Ishikawa (cell line): ENCODE measurements at regions not wholly inside any gene's neighbourhood (a gene's known extent, or its start where the extent isn't known, plus 50 kb on each side); places are given as distances from the start of the nearest gene placed in this dataset.
A peak's percentile ranks its signal among the peaks of the same experiment; 100 is the strongest.

ENCODE experiments used
- CEBPB ChIP-seq: IDR thresholded peaks from 2 replicates; pipeline ENCODE4 v1.6.1; 2012
- CREB1 ChIP-seq: IDR thresholded peaks from 2 replicates; pipeline ENCODE4 v1.6.1; 2012; ENCODE audit warnings: low read depth
- EP300 ChIP-seq: IDR thresholded peaks from 2 replicates; pipeline ENCODE4 v1.6.1; 2012; ENCODE audit warnings: borderline replicate concordance
- FOXM1 ChIP-seq: IDR thresholded peaks from 2 replicates; pipeline ENCODE4 v1.6.1; 2012; ENCODE audit warnings: low read depth, borderline replicate concordance
- MAX ChIP-seq: IDR thresholded peaks from 2 replicates; pipeline ENCODE4 v1.6.1; 2012
- RAD21 ChIP-seq: IDR thresholded peaks from 2 replicates; pipeline ENCODE4 v1.6.1; 2012; ENCODE audit warnings: low read depth
- REST ChIP-seq: IDR thresholded peaks from 2 replicates; pipeline ENCODE4 v1.6.1; 2012; ENCODE audit warnings: low read depth, mild to moderate bottlenecking
- TAF1 ChIP-seq: IDR thresholded peaks from 2 replicates; pipeline ENCODE4 v1.6.1; 2012; ENCODE audit warnings: low read depth, mild to moderate bottlenecking
- TCF12 ChIP-seq: IDR thresholded peaks from 2 replicates; pipeline ENCODE4 v1.6.1; 2012; ENCODE audit warnings: low read depth
- USF1 ChIP-seq: IDR thresholded peaks from 2 replicates; pipeline ENCODE4 v1.6.1; 2012
- YY1 ChIP-seq: IDR thresholded peaks from 2 replicates; pipeline ENCODE4 v1.6.1; 2012; ENCODE audit warnings: low read depth

GRCh38 chr4:180669680-180670079 lies 1573.5 kb upstream of the TENM3 start:
- no peak for TF ChIP-seq USF1
- TF ChIP-seq EP300, result no peak
- TF ChIP-seq MAX, result 0 out of 2 replicates have a peak, but pooled peaks have one; percentile 36
- TF ChIP-seq TAF1, result no peak
- TF ChIP-seq REST, result no peak
- no peak for TF ChIP-seq CEBPB
- no peak for TF ChIP-seq YY1
- TF ChIP-seq TCF12, result peak; percentile 82
- no peak for TF ChIP-seq FOXM1
- no peak for TF ChIP-seq CREB1
- no peak for TF ChIP-seq RAD21
